IMR-90 (cell line): ENCODE measurements at regions not wholly inside any gene's neighbourhood (a gene's known extent, or its start where the extent isn't known, plus 50 kb on each side); places are given as distances from the start of the nearest gene placed in this dataset.

Source experiments
- ATAC-seq: fragments of 200-7000 bp; cut with Tn5 transposase; 2 replicates; pipeline ENCODE4 v1.9.1; 2020; ENCODE audit warnings: low read depth, mild to moderate bottlenecking, moderate library complexity
- BruUV-seq: library from RNA; stranded (reverse); fragments of 400-500 nt; replicated peaks from 2 replicates; lab custom pipeline; 2021; lab: Mats Ljungman, UMichigan
- CTCF ChIA-PET: fragments of 300-600 bp; formaldehyde crosslinking; extraction: SDS; loops from one replicate; lab custom pipeline; 2021; ENCODE audit warnings: antibody characterized with exemption; lab: Yijun Ruan, JAX
- POLR2A ChIA-PET: fragments of 300-600 bp; sonication (Branson Sonifier 250); formaldehyde crosslinking; loops from one replicate; lab custom pipeline; 2022; ENCODE audit warnings: antibody characterized with exemption; ENCODE audit not compliant: unreplicated experiment; lab: Charles Lee
- DNase-seq: peaks from one replicate; pipeline ENCODE4 v3.0.0; 2013
- H2AFZ ChIP-seq: replicated peaks from 2 replicates; pipeline ENCODE3; 2013; ENCODE audit warnings: low read length, mild to moderate bottlenecking; ENCODE audit not compliant: poor library complexity
- H2AK5ac ChIP-seq: 2 replicates; pipeline ENCODE4 v1.6.1; 2013; ENCODE audit warnings: low read depth, low read length, inconsistent platforms
- H2AK9ac ChIP-seq: replicated peaks from 2 replicates; pipeline ENCODE3; 2013; ENCODE audit warnings: mild to moderate bottlenecking, low read depth, low read length, moderate library complexity; ENCODE audit not compliant: poor library complexity
- H2BK120ac ChIP-seq: 2 replicates; pipeline ENCODE4 v1.6.1; 2013; ENCODE audit warnings: low read depth, low read length, inconsistent platforms
- H2BK15ac ChIP-seq: 3 replicates; pipeline ENCODE4 v1.6.1; 2013; ENCODE audit warnings: low read depth, low read length, inconsistent platforms
- H2BK20ac ChIP-seq: 2 replicates; pipeline ENCODE4 v1.6.1; 2013; ENCODE audit warnings: low read depth, mild to moderate bottlenecking, inconsistent platforms, low read length, moderate library complexity
- H2BK5ac ChIP-seq: 2 replicates; pipeline ENCODE4 v1.6.1; 2013; ENCODE audit warnings: mild to moderate bottlenecking, low read depth, low read length, inconsistent platforms; ENCODE audit not compliant: poor library complexity, severe bottlenecking
- H3K14ac ChIP-seq: replicated peaks from 2 replicates; pipeline ENCODE4 v1.6.1; 2013; ENCODE audit warnings: low read depth, low read length, inconsistent platforms
- H3K18ac ChIP-seq: 2 replicates; pipeline ENCODE4 v1.6.1; 2013; ENCODE audit warnings: low read depth, low read length, control low read depth
- H3K23ac ChIP-seq: 2 replicates; pipeline ENCODE4 v1.6.1; 2013; ENCODE audit warnings: low read depth, low read length, inconsistent platforms
- H3K27ac ChIP-seq: 2 replicates; pipeline ENCODE4 v1.5.1; 2013; ENCODE audit warnings: mild to moderate bottlenecking, control low read depth, low read length; ENCODE audit not compliant: insufficient read depth
- H3K27me3 ChIP-seq: 2 replicates; pipeline ENCODE4 v1.6.1; 2013; ENCODE audit warnings: low read length; ENCODE audit not compliant: control insufficient read depth, insufficient read depth
- H3K36me3 ChIP-seq: 2 replicates; pipeline ENCODE4 v1.6.1; 2013; ENCODE audit warnings: low read length, mixed read lengths; ENCODE audit not compliant: control insufficient read depth, insufficient read depth
- H3K4ac ChIP-seq: 2 replicates; pipeline ENCODE4 v1.6.1; 2013; ENCODE audit warnings: low read depth, low read length, inconsistent platforms
- H3K4me1 ChIP-seq: 2 replicates; pipeline ENCODE4 v1.6.1; 2013; ENCODE audit warnings: low read length, mixed read lengths; ENCODE audit not compliant: control insufficient read depth, insufficient read depth
- H3K4me2 ChIP-seq: 2 replicates; pipeline ENCODE4 v1.6.1; 2013; ENCODE audit warnings: low read depth, mild to moderate bottlenecking, control low read depth, low read length, moderate library complexity
- H3K4me3 ChIP-seq: 2 replicates; pipeline ENCODE4 v1.5.1; 2013; ENCODE audit warnings: low read depth, mild to moderate bottlenecking, control low read depth, low read length, moderate library complexity; ENCODE audit not compliant: insufficient read depth
- H3K56ac ChIP-seq: 2 replicates; pipeline ENCODE4 v1.6.1; 2013; ENCODE audit warnings: low read length, inconsistent platforms; ENCODE audit not compliant: insufficient read depth; ENCODE audit errors: extremely low read depth
- H3K79me1 ChIP-seq, 2 experiments: 2 replicates each; pipeline ENCODE4 v1.6.1; 2013; ENCODE audit warnings: low read length in 2 of 2, inconsistent platforms in 1 of 2, low read depth in 1 of 2
- H3K9ac ChIP-seq: 2 replicates; pipeline ENCODE4 v1.6.1; 2013; ENCODE audit warnings: low read depth, low read length, control low read depth
- H3K9me1 ChIP-seq: 2 replicates; pipeline ENCODE4 v1.6.1; 2013; ENCODE audit warnings: low read length, inconsistent platforms; ENCODE audit not compliant: insufficient read depth
- H3K9me3 ChIP-seq: 2 replicates; pipeline ENCODE4 v1.6.1; 2013; ENCODE audit warnings: low read length; ENCODE audit not compliant: control insufficient read depth, insufficient read depth
- H4K20me1 ChIP-seq: 2 replicates; pipeline ENCODE4 v1.6.1; 2013; ENCODE audit warnings: low read length, inconsistent platforms; ENCODE audit not compliant: insufficient read depth
- H4K5ac ChIP-seq: 2 replicates; pipeline ENCODE4 v1.6.1; 2013; ENCODE audit warnings: mild to moderate bottlenecking, low read depth, low read length, control low read depth
- H4K8ac ChIP-seq, 2 experiments: 2 replicates each; pipeline ENCODE4 v1.6.1; 2013; ENCODE audit warnings: low read depth in 2 of 2, low read length in 2 of 2, control low read depth in 1 of 2, inconsistent platforms in 1 of 2
- H4K91ac ChIP-seq: 2 replicates; pipeline ENCODE4 v1.6.1; 2013; ENCODE audit warnings: low read depth, low read length, inconsistent platforms; ENCODE audit not compliant: insufficient read depth
- BHLHE40 ChIP-seq: fragments of 150-350 bp; IDR thresholded peaks from 2 replicates; pipeline ENCODE4 v1.6.1; 2016; ENCODE audit warnings: mild to moderate bottlenecking, low read depth, low read length
- CEBPB ChIP-seq: IDR thresholded peaks from 2 replicates; pipeline ENCODE4 v1.6.1; 2012; ENCODE audit warnings: low read depth, low read length, improper control_type of control experiment
- CHD1 ChIP-seq: IDR thresholded peaks from 2 replicates; pipeline ENCODE4 v1.6.1; 2012; ENCODE audit warnings: low read depth, low read length, improper control_type of control experiment
- MAZ ChIP-seq: IDR thresholded peaks from 2 replicates; pipeline ENCODE4 v1.6.1; 2012; ENCODE audit warnings: low read depth, mild to moderate bottlenecking, low read length, improper control_type of control experiment, moderate library complexity, borderline replicate concordance
- MXI1 ChIP-seq: IDR thresholded peaks from 2 replicates; pipeline ENCODE4 v1.6.1; 2012; ENCODE audit warnings: low read depth, mild to moderate bottlenecking, low read length, moderate library complexity, borderline replicate concordance
- NFE2L2 ChIP-seq: fragments of 150-350 bp; IDR thresholded peaks from 2 replicates; pipeline ENCODE4 v1.6.1; 2016; ENCODE audit warnings: low read depth, mild to moderate bottlenecking, low read length
- RAD21 ChIP-seq: IDR thresholded peaks from 2 replicates; pipeline ENCODE4 v1.6.1; 2012; ENCODE audit warnings: low read length, improper control_type of control experiment
- RCOR1 ChIP-seq: IDR thresholded peaks from 2 replicates; pipeline ENCODE4 v1.6.1; 2012; ENCODE audit warnings: mild to moderate bottlenecking, low read length, improper control_type of control experiment; ENCODE audit not compliant: insufficient replicate concordance
- RFX5 ChIP-seq: IDR thresholded peaks from 2 replicates; pipeline ENCODE4 v1.8.0; 2012; ENCODE audit warnings: low read depth, mild to moderate bottlenecking, low read length, moderate library complexity
- WGBS, 2 experiments: methylation state at CpG; one replicate each; pipeline versions ENCODE4 v1.1.5 to v1.1.7; 2013; ENCODE audit warnings: missing lambda C conversion rate in 2 of 2; ENCODE audit not compliant: insufficient read length in 1 of 2; ENCODE audit errors: extremely low coverage in 2 of 2; 5-methylcytosine and 5-hydroxymethylcytosine counted together
- dilution Hi-C: fragments of 300-500 bp; cut with HindIII; formaldehyde crosslinking; loops from one replicate; pipeline ENCODE4 v1.14.3; 2018; ENCODE audit warnings: low sequenced_read_pairs; ENCODE audit not compliant: unreplicated experiment
- in situ Hi-C: fragments of 300-500 bp; cut with MboI; formaldehyde crosslinking; loops from 3 replicates; pipeline ENCODE4 v1.14.3; 2019; ENCODE audit warnings: low sequenced_read_pairs, inconsistent platforms, mixed read lengths
- intact Hi-C: fragments of 100-400 bp; cut with micrococcal nuclease; formaldehyde crosslinking; loops from 2 replicates; pipeline ENCODE4 v1.10.0; 2022
- TF ChIP-seq, protein P1 (sequence below): fragments of 150-350 bp; IDR thresholded peaks from 2 replicates; pipeline ENCODE4 v1.6.1; 2017; ENCODE audit warnings: mild to moderate bottlenecking, antibody characterized with exemption, low read length, low read depth
- TF ChIP-seq, protein P2 (sequence below): conservative IDR thresholded peaks from 2 replicates; pipeline ENCODE4 v1.5.1; 2012; ENCODE audit warnings: mild to moderate bottlenecking, low read depth, low read length, improper control_type of control experiment

DNA sequence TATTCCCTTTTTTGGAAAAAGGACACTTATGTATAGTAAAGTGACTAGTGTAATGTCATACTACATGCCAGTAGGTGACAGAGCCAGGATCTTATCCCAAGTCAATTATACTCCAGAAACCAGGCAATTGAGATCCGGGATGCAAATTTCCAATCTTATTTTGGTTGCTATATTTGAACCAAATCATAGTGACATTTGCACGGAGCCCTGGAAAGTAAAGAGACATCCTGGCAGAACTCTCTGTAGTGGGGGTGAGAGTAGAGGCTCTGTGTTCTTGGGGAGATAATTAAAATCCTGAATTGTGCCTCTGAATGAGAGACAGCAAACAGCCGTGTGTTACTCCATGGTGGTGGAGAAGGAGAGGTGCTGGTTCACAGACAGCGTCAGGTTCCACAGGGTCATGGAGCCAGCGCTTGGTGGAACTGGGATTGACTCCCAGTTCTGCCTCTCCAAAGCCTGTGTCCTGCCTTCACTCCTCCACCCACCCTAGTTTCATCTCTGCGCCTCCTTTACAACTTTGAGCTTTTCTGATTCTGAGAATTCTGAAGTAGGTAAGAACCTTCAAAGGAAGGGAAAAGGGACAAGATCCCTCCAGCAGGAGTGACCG, 432.3 kb downstream of the PTPRU start:
- H3K4me2 ChIP-seq: no peak overlapping the region
- no peak overlapping the region for H4K91ac ChIP-seq
- no CpG with 5 or more reads among the region's 7 CpGs for WGBS, 2 experiments
- no peaks in the 10 kb centered on the region for H3K4me1 ChIP-seq
- no peak overlapping the region for H2BK15ac ChIP-seq
- H3K9me1 ChIP-seq: no peaks in the 10 kb centered on the region
- H2AK9ac ChIP-seq: no peak overlapping the region
- no peak for DNase-seq
- ChIA-PET POLR2A (no interaction called here), CTCF (no interaction called here)
- intact Hi-C loops: no loop called here
- no peak overlapping the region for H2AFZ ChIP-seq
- H2BK120ac ChIP-seq: no peak overlapping the region
- no peak overlapping the region for H2AK5ac ChIP-seq
- no peak overlapping the region for H3K18ac ChIP-seq
- H3K9ac ChIP-seq: no peak overlapping the region
- in situ Hi-C loops: no loop called here
- H4K8ac ChIP-seq: no peak overlapping the region
- no peak for TF ChIP-seq CHD1
- TF ChIP-seq RCOR1: no peak
- TF ChIP-seq CEBPB: no peak
- no peak for TF ChIP-seq MAZ
- TF ChIP-seq, protein P1, sequence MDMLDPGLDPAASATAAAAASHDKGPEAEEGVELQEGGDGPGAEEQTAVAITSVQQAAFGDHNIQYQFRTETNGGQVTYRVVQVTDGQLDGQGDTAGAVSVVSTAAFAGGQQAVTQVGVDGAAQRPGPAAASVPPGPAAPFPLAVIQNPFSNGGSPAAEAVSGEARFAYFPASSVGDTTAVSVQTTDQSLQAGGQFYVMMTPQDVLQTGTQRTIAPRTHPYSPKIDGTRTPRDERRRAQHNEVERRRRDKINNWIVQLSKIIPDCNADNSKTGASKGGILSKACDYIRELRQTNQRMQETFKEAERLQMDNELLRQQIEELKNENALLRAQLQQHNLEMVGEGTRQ: no peak
- TF ChIP-seq MXI1: no peak
- no peak for TF ChIP-seq RFX5
- TF ChIP-seq, protein P2, sequence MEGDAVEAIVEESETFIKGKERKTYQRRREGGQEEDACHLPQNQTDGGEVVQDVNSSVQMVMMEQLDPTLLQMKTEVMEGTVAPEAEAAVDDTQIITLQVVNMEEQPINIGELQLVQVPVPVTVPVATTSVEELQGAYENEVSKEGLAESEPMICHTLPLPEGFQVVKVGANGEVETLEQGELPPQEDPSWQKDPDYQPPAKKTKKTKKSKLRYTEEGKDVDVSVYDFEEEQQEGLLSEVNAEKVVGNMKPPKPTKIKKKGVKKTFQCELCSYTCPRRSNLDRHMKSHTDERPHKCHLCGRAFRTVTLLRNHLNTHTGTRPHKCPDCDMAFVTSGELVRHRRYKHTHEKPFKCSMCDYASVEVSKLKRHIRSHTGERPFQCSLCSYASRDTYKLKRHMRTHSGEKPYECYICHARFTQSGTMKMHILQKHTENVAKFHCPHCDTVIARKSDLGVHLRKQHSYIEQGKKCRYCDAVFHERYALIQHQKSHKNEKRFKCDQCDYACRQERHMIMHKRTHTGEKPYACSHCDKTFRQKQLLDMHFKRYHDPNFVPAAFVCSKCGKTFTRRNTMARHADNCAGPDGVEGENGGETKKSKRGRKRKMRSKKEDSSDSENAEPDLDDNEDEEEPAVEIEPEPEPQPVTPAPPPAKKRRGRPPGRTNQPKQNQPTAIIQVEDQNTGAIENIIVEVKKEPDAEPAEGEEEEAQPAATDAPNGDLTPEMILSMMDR: no peak
- TF ChIP-seq BHLHE40: no peak
- TF ChIP-seq RAD21: no peak
- TF ChIP-seq NFE2L2: no peak
- no peaks in the 10 kb centered on the region for H3K79me1 ChIP-seq
- no peak overlapping the region for H2BK20ac ChIP-seq
- no peaks in the 10 kb centered on the region for H3K9me3 ChIP-seq
- no peak overlapping the region for H3K14ac ChIP-seq
- no peaks in the 10 kb centered on the region for H4K20me1 ChIP-seq
- no peak overlapping the region for H3K4ac ChIP-seq
- no peaks in the 10 kb centered on the region for H3K36me3 ChIP-seq
- H2BK5ac ChIP-seq: no peak overlapping the region
- dilution Hi-C loops: no loop called here
- BruUV-seq: no TSS peak
- H3K4me3 ChIP-seq: no peak overlapping the region
- H4K5ac ChIP-seq: no peak overlapping the region
- H3K27me3 ChIP-seq: peaks cover 5% of the 10 kb centered on the region
- no peak overlapping the region for H3K27ac ChIP-seq
- no peak overlapping the region for H3K56ac ChIP-seq
- no peak overlapping the region for H3K23ac ChIP-seq
- ATAC-seq: no peak
